Keratinocyte (primary cell): ENCODE measurements at regions not wholly inside any gene's neighbourhood (a gene's known extent, or its start where the extent isn't known, plus 50 kb on each side); places are given as distances from the start of the nearest gene placed in this dataset.

ENCODE experiments used
- DNase-seq: peaks from one replicate; pipeline ENCODE4 v3.0.0-alpha.2; 2011; ENCODE audit warnings: low read depth, missing footprints, low spot score
- FAIRE-seq: peaks from 2 replicates; lab custom pipeline; 2011; peaks lifted over from hg19 to GRCh38; lab: Jason Lieb, UNC
- H2AFZ ChIP-seq: 2 replicates; pipeline ENCODE4 v1.6.0; 2012; ENCODE audit warnings: low read length, control low read depth, inconsistent platforms; ENCODE audit not compliant: control insufficient read depth
- H3K27ac ChIP-seq: 2 replicates; pipeline ENCODE4 v1.5.1; 2011; ENCODE audit warnings: low read length; ENCODE audit not compliant: control insufficient read depth, insufficient read depth
- H3K27me3 ChIP-seq: 3 replicates; pipeline ENCODE4 v1.6.0; 2011; ENCODE audit warnings: low read length; ENCODE audit not compliant: control insufficient read depth, insufficient read depth; ENCODE audit errors: extremely low read depth
- H3K36me3 ChIP-seq, 2 experiments: 2 replicates in 1 of 2; 3 replicates in 1 of 2; pipeline ENCODE4 v1.5.1; 2011; ENCODE audit warnings: low read length in 2 of 2, mild to moderate bottlenecking in 1 of 2; ENCODE audit not compliant: control insufficient read depth in 2 of 2, insufficient read depth in 2 of 2; ENCODE audit errors: extremely low read depth in 1 of 2
- H3K4me1 ChIP-seq: 3 replicates; pipeline ENCODE4 v1.5.1; 2011; ENCODE audit warnings: low read length; ENCODE audit not compliant: control insufficient read depth, insufficient read depth; ENCODE audit errors: extremely low read depth
- H3K4me2 ChIP-seq: 3 replicates; pipeline ENCODE4 v1.6.0; 2011; ENCODE audit warnings: low read depth, low read length; ENCODE audit not compliant: control insufficient read depth, insufficient read depth; ENCODE audit errors: extremely low read depth
- H3K4me3 ChIP-seq, 3 experiments: fragments of 200-600 bp in 1 of 3; sonication (generic) in 1 of 3; 2 replicates in 2 of 3; 3 replicates in 1 of 3; pipeline ENCODE4 v1.5.1; 2011 to 2016; ENCODE audit warnings: low read length in 3 of 3, mild to moderate bottlenecking in 3 of 3, control low read depth in 2 of 3, inconsistent platforms in 1 of 3, low read depth in 1 of 3, mixed read lengths in 1 of 3, mixed run types in 1 of 3, moderate library complexity in 1 of 3; ENCODE audit not compliant: control insufficient read depth in 2 of 3, insufficient read depth in 2 of 3; ENCODE audit errors: extremely low read depth in 1 of 3
- H3K79me2 ChIP-seq: 2 replicates; pipeline ENCODE4 v1.6.0; 2012; ENCODE audit warnings: low read length; ENCODE audit not compliant: control insufficient read depth, insufficient read depth
- H3K9ac ChIP-seq: 3 replicates; pipeline ENCODE4 v1.6.0; 2011; ENCODE audit warnings: low read length; ENCODE audit not compliant: control insufficient read depth, insufficient read depth; ENCODE audit errors: extremely low read depth
- H3K9me1 ChIP-seq: 3 replicates; pipeline ENCODE4 v1.6.0; 2011; ENCODE audit warnings: low read length; ENCODE audit not compliant: control insufficient read depth, insufficient read depth; ENCODE audit errors: extremely low read depth
- H3K9me3 ChIP-seq: 2 replicates; pipeline ENCODE4 v1.5.1; 2012; ENCODE audit warnings: low read depth, low read length; ENCODE audit not compliant: control insufficient read depth
- H4K20me1 ChIP-seq: 3 replicates; pipeline ENCODE4 v1.6.0; 2011; ENCODE audit warnings: low read length; ENCODE audit not compliant: control insufficient read depth, insufficient read depth; ENCODE audit errors: extremely low read depth
- EZH2 ChIP-seq: IDR thresholded peaks from one replicate; pipeline ENCODE4 v1.6.1; 2012; ENCODE audit warnings: inconsistent platforms, mild to moderate bottlenecking, low read length, moderate library complexity
- dilution Hi-C: fragments of 300-500 bp; cut with MboI; formaldehyde crosslinking; loops from one replicate; pipeline ENCODE4 v1.7.0; 2020; ENCODE audit warnings: low sequenced_read_pairs; ENCODE audit not compliant: extremely low pct_ligation_motif_present
- TF ChIP-seq, protein P1 (sequence below), 3 experiments: IDR thresholded peaks in 1 of 3; conservative IDR thresholded peaks in 1 of 3; optimal IDR thresholded peaks in 1 of 3; 2 replicates in 2 of 3; 3 replicates in 1 of 3; pipeline versions ENCODE3 to v1.5.1; 2011; ENCODE audit warnings: low read length in 3 of 3, mild to moderate bottlenecking in 3 of 3, moderate library complexity in 2 of 3, control low read depth in 1 of 3, inconsistent platforms in 1 of 3; ENCODE audit not compliant: insufficient read depth in 2 of 3; ENCODE audit errors: extremely low read depth in 1 of 3

GRCh38 chr21:41584603-41585176, 76.7 kb upstream of the TMPRSS2 start:
- H2AFZ ChIP-seq: no peak overlapping the region
- H3K4me1 ChIP-seq: peaks cover 31% of the 10 kb centered on the region
- no peak overlapping the region for H3K4me3 ChIP-seq
- H3K27me3 ChIP-seq: no peaks in the 10 kb centered on the region
- DNase-seq (no peak), FAIRE-seq (no peak)
- no peaks in the 10 kb centered on the region for H3K36me3 ChIP-seq
- dilution Hi-C loops: no loop called here
- H3K4me2 ChIP-seq: no peak overlapping the region
- no peak overlapping the region for H3K27ac ChIP-seq
- no peak overlapping the region for H3K9ac ChIP-seq
- no peaks in the 10 kb centered on the region for H4K20me1 ChIP-seq
- H3K79me2 ChIP-seq: no peaks in the 10 kb centered on the region
- TF ChIP-seq EZH2: no peak
- TF ChIP-seq, protein P1, sequence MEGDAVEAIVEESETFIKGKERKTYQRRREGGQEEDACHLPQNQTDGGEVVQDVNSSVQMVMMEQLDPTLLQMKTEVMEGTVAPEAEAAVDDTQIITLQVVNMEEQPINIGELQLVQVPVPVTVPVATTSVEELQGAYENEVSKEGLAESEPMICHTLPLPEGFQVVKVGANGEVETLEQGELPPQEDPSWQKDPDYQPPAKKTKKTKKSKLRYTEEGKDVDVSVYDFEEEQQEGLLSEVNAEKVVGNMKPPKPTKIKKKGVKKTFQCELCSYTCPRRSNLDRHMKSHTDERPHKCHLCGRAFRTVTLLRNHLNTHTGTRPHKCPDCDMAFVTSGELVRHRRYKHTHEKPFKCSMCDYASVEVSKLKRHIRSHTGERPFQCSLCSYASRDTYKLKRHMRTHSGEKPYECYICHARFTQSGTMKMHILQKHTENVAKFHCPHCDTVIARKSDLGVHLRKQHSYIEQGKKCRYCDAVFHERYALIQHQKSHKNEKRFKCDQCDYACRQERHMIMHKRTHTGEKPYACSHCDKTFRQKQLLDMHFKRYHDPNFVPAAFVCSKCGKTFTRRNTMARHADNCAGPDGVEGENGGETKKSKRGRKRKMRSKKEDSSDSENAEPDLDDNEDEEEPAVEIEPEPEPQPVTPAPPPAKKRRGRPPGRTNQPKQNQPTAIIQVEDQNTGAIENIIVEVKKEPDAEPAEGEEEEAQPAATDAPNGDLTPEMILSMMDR (optimal IDR thresholded peaks at IDR 0.05 in 1 of 3, IDR thresholded peaks at IDR 0.05 in 1 of 3, conservative IDR thresholded peaks at IDR 0.05 in 1 of 3; ENCODE audit: extremely low read depth in 1 of 3, insufficient read depth in 2 of 3, low read length in 3 of 3): no peak
- no peaks in the 10 kb centered on the region for H3K9me3 ChIP-seq
- no peaks in the 10 kb centered on the region for H3K9me1 ChIP-seq

DNA sequence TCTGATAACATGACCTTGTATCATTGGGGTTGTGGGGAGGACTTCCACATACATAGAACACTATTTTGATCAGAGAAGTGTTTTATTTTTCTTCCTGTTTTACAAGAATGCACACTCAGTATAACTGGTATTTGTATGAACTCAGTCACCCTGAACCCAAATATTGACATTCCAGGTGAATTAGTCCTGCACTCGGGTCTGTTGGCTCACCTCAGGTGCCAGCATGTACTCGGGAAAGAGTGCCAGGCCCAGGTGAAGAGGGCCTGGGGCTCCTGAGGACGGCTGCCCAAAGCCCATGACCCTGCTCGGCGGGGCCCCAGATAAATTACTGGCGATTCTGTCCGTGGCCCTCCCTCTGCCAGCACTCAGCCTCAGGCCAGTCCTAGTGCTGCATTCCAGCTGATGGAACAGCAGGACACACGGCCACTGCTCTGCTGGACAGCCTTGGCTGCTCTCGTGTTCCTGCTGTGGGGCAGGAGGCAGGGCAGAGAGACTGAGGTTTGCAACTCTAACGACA, 75.4 kb upstream of the TMPRSS2 start:
- no peaks in the 10 kb centered on the region for H3K36me3 ChIP-seq
- FAIRE-seq (peak; percentile 9), DNase-seq (peak; percentile 33)
- no peaks in the 10 kb centered on the region for H3K9me1 ChIP-seq
- H3K4me2 ChIP-seq: peak overlapping the region; percentile 39
- dilution Hi-C loops: no loop called here
- H3K4me1 ChIP-seq: peaks cover 31% of the 10 kb centered on the region
- H3K4me3 ChIP-seq: no peak overlapping the region
- H3K27me3 ChIP-seq: no peaks in the 10 kb centered on the region
- TF ChIP-seq EZH2: no peak
- TF ChIP-seq, protein P1 (optimal IDR thresholded peaks at IDR 0.05 in 1 of 3, IDR thresholded peaks at IDR 0.05 in 1 of 3, conservative IDR thresholded peaks at IDR 0.05 in 1 of 3; ENCODE audit: extremely low read depth in 1 of 3, insufficient read depth in 2 of 3, low read length in 3 of 3): no peak
- H4K20me1 ChIP-seq: no peaks in the 10 kb centered on the region
- no peak overlapping the region for H2AFZ ChIP-seq
- no peaks in the 10 kb centered on the region for H3K79me2 ChIP-seq
- no peak overlapping the region for H3K27ac ChIP-seq
- no peaks in the 10 kb centered on the region for H3K9me3 ChIP-seq
- peak overlapping the region; percentile 8 for H3K9ac ChIP-seq
